ENCODE measurements at regions not wholly inside any gene's neighbourhood (a gene's known extent, or its start where the extent isn't known, plus 50 kb on each side); places are given as distances from the start of the nearest gene placed in this dataset.

DNA sequence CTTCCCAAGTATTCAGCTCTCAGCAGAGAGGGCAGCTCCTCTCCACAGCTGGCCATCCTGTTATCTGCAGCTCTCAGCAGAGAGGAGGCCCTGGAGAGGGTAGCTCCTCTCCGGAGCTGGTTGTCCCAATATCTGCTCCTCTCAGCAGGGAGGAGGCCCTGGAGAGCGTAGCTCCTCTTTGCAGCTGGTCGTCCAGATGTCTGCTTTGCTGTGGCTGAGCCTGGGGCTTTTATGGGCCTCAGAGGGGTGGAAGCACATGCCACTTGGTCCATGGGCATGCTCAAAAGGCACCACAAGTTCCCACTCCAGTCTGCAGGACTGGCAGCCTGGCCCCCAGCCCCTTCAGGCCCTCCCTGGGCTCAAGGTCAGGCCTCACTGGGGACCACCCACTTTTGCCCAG, 314.3 kb downstream of the KCNJ2 start (continued):
- TF ChIP-seq, protein P1, sequence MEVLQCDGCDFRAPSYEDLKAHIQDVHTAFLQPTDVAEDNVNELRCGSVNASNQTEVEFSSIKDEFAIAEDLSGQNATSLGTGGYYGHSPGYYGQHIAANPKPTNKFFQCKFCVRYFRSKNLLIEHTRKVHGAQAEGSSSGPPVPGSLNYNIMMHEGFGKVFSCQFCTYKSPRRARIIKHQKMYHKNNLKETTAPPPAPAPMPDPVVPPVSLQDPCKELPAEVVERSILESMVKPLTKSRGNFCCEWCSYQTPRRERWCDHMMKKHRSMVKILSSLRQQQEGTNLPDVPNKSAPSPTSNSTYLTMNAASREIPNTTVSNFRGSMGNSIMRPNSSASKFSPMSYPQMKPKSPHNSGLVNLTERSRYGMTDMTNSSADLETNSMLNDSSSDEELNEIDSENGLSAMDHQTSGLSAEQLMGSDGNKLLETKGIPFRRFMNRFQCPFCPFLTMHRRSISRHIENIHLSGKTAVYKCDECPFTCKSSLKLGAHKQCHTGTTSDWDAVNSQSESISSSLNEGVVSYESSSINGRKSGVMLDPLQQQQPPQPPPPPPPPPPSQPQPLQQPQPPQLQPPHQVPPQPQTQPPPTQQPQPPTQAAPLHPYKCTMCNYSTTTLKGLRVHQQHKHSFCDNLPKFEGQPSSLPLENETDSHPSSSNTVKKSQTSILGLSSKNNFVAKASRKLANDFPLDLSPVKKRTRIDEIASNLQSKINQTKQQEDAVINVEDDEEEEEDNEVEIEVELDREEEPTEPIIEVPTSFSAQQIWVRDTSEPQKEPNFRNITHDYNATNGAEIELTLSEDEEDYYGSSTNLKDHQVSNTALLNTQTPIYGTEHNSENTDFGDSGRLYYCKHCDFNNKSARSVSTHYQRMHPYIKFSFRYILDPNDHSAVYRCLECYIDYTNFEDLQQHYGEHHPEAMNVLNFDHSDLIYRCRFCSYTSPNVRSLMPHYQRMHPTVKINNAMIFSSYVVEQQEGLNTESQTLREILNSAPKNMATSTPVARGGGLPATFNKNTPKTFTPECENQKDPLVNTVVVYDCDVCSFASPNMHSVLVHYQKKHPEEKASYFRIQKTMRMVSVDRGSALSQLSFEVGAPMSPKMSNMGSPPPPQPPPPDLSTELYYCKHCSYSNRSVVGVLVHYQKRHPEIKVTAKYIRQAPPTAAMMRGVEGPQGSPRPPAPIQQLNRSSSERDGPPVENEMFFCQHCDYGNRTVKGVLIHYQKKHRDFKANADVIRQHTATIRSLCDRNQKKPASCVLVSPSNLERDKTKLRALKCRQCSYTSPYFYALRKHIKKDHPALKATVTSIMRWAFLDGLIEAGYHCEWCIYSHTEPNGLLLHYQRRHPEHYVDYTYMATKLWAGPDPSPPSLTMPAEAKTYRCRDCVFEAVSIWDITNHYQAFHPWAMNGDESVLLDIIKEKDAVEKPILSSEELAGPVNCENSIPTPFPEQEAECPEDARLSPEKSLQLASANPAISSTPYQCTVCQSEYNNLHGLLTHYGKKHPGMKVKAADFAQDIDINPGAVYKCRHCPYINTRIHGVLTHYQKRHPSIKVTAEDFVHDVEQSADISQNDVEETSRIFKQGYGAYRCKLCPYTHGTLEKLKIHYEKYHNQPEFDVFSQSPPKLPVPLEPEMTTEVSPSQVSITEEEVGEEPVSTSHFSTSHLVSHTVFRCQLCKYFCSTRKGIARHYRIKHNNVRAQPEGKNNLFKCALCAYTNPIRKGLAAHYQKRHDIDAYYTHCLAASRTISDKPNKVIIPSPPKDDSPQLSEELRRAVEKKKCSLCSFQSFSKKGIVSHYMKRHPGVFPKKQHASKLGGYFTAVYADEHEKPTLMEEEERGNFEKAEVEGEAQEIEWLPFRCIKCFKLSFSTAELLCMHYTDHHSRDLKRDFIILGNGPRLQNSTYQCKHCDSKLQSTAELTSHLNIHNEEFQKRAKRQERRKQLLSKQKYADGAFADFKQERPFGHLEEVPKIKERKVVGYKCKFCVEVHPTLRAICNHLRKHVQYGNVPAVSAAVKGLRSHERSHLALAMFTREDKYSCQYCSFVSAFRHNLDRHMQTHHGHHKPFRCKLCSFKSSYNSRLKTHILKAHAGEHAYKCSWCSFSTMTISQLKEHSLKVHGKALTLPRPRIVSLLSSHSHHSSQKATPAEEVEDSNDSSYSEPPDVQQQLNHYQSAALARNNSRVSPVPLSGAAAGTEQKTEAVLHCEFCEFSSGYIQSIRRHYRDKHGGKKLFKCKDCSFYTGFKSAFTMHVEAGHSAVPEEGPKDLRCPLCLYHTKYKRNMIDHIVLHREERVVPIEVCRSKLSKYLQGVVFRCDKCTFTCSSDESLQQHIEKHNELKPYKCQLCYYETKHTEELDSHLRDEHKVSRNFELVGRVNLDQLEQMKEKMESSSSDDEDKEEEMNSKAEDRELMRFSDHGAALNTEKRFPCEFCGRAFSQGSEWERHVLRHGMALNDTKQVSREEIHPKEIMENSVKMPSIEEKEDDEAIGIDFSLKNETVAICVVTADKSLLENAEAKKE (CRISPR knock-in tag; IDR thresholded peaks at IDR 0.05), result no peak
- TF ChIP-seq EZH2phosphoT487 (IDR thresholded peaks at IDR 0.05; ENCODE audit: unreplicated experiment), result no peak
- TF ChIP-seq, protein P2, sequence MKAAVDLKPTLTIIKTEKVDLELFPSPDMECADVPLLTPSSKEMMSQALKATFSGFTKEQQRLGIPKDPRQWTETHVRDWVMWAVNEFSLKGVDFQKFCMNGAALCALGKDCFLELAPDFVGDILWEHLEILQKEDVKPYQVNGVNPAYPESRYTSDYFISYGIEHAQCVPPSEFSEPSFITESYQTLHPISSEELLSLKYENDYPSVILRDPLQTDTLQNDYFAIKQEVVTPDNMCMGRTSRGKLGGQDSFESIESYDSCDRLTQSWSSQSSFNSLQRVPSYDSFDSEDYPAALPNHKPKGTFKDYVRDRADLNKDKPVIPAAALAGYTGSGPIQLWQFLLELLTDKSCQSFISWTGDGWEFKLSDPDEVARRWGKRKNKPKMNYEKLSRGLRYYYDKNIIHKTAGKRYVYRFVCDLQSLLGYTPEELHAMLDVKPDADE (IDR thresholded peaks at IDR 0.05), result no peak
- no peak for TF ChIP-seq POLR2AphosphoS5 (IDR thresholded peaks at IDR 0.05; ENCODE audit: low read depth)
- TF ChIP-seq EZH2 (IDR thresholded peaks at IDR 0.05; ENCODE audit: low read depth, unreplicated experiment), result no peak
- TF ChIP-seq STAT1 (IDR thresholded peaks at IDR 0.05; ENCODE audit: unreplicated experiment), result no peak

- H3K27me3 ChIP-seq (ENCODE audit: insufficient read depth), result no peaks in the 10 kb centered on the region
- ATAC-seq, result no peak
- no peak overlapping the region for H3K27ac Mint-ChIP-seq
- no peak overlapping the region for H3K4me3 ChIP-seq
- no peaks in the 10 kb centered on the region for H3K79me2 ChIP-seq (replicated peaks; ENCODE audit: insufficient read depth)
- no peaks in the 10 kb centered on the region for H3K4me1 Mint-ChIP-seq
- H2AFZ ChIP-seq, result no peak overlapping the region
- H4K20me1 ChIP-seq (replicated peaks; ENCODE audit: insufficient read depth), result no peaks in the 10 kb centered on the region
- H3K9me3 Mint-ChIP-seq, result peaks cover 22% of the 10 kb centered on the region
- peaks cover 10% of the 10 kb centered on the region for H3K36me3 Mint-ChIP-seq (ENCODE audit: low read depth)
- no peaks in the 10 kb centered on the region for H3K27me3 Mint-ChIP-seq (ENCODE audit: insufficient read depth, low read depth, poor library complexity)
- no peaks in the 10 kb centered on the region; the same call in 1 of the 2 replicates for H3K36me3 ChIP-seq (ENCODE audit: insufficient read depth)
- H3F3A ChIP-seq (replicated peaks; ENCODE audit: low read depth), result no peaks in the 10 kb centered on the region
- H3K27ac ChIP-seq (ENCODE audit: low read depth), result no peak overlapping the region
- no peak for DNase-seq (ENCODE audit: low spot score)
- no peak overlapping the region for H3K4me3 Mint-ChIP-seq
- H3K9me2 ChIP-seq (ENCODE audit: insufficient read depth), result no peaks in the 10 kb centered on the region; the same call in 1 of the 2 replicates
- no peak overlapping the region for H3K4me2 ChIP-seq
- no peaks in the 10 kb centered on the region for H3K4me1 ChIP-seq (ENCODE audit: insufficient read depth)
- TF ChIP-seq ZNF331 (CRISPR knock-in tag; IDR thresholded peaks at IDR 0.05; ENCODE audit: low read depth) (no peak), STAT1 (IDR thresholded peaks at IDR 0.05; ENCODE audit: unreplicated experiment) (no peak)
- TF ChIP-seq, protein P2 (IDR thresholded peaks at IDR 0.05), result no peak
- TF ChIP-seq, protein P1 (CRISPR knock-in tag; IDR thresholded peaks at IDR 0.05), result no peak
Observed at GRCh38 chr17:70484050-70484449, 314.7 kb downstream of the KCNJ2 start.

Measured in GM23338 (cell line).